ENCODE measurements at regions not wholly inside any gene's neighbourhood (a gene's known extent, or its start where the extent isn't known, plus 50 kb on each side); places are given as distances from the start of the nearest gene placed in this dataset.

DNA sequence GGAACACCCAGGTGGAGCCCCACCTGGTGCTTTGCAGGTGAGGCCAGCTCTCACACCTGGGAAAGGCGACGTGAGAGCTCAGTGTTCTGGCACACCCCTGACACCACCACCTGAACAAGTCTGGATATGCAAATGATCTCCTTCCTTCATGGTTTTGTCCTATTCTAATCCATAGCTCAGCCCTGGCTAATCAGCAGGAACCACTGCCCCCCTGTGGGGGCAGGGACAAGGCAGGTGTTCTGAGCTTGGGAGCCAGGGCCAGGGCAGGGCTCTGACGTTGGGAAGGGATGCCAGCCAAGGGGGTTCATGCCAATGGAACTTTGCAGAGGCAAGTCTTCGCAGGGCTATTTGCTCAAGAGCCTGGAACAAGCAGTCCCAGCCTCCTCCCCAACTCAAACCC lies 144.2 kb downstream of the TRIM29 start:
- no peak overlapping the region for H3K27ac ChIP-seq (ENCODE audit: low read depth, low read length)
- peaks cover 11% of the 10 kb centered on the region; the same call in 1 of the 2 replicates for H3K27me3 ChIP-seq (ENCODE audit: control insufficient read depth, low read length)
- no peaks in the 10 kb centered on the region for H3K9me3 ChIP-seq (ENCODE audit: control insufficient read depth, insufficient read depth, low read length)
- no peak overlapping the region for H3K4me2 ChIP-seq (ENCODE audit: low read length)
- H3K4me3 ChIP-seq (ENCODE audit: low read length): no peak overlapping the region
- TF ChIP-seq CTCF (IDR thresholded peaks at IDR 0.05; ENCODE audit: low read depth, low read length, poor library complexity, severe bottlenecking): no peak
- no peak for TF ChIP-seq EZH2phosphoT487 (IDR thresholded peaks at IDR 0.05; ENCODE audit: borderline replicate concordance, low read length)
- H3F3A ChIP-seq (ENCODE audit: control insufficient read depth, insufficient read depth): no peaks in the 10 kb centered on the region
- no peaks in the 10 kb centered on the region for H4K20me1 ChIP-seq (ENCODE audit: control insufficient read depth, insufficient read depth, low read depth, low read length)
- no peaks in the 10 kb centered on the region for H3K36me3 ChIP-seq (ENCODE audit: control insufficient read depth, low read length)
- no peaks in the 10 kb centered on the region for H3K4me1 ChIP-seq (ENCODE audit: control insufficient read depth, low read length)
- no peaks in the 10 kb centered on the region for H3K79me2 ChIP-seq (ENCODE audit: control insufficient read depth, low read length)
- no peaks in the 10 kb centered on the region for H3K9me2 ChIP-seq (replicated peaks; ENCODE audit: control insufficient read depth, low read length)

GRCh38 chr11:119992171-119993051 lies 145.5 kb downstream of the TRIM29 start:
- TF ChIP-seq EZH2phosphoT487 (IDR thresholded peaks at IDR 0.05; ENCODE audit: borderline replicate concordance, low read length) (no peak), CTCF (IDR thresholded peaks at IDR 0.05; ENCODE audit: low read depth, low read length, poor library complexity, severe bottlenecking) (no peak)
- H3K9me3 ChIP-seq (ENCODE audit: control insufficient read depth, insufficient read depth, low read length): no peaks in the 10 kb centered on the region
- H4K20me1 ChIP-seq (ENCODE audit: control insufficient read depth, insufficient read depth, low read depth, low read length): no peaks in the 10 kb centered on the region
- peaks cover 24% of the 10 kb centered on the region for H3K27me3 ChIP-seq (ENCODE audit: control insufficient read depth, low read length)
- H3K4me1 ChIP-seq (ENCODE audit: control insufficient read depth, low read length): no peaks in the 10 kb centered on the region
- no peaks in the 10 kb centered on the region for H3F3A ChIP-seq (ENCODE audit: control insufficient read depth, insufficient read depth)
- no peak overlapping the region for H3K4me3 ChIP-seq (ENCODE audit: low read length)
- H3K27ac ChIP-seq (ENCODE audit: low read depth, low read length): no peak overlapping the region
- H3K4me2 ChIP-seq (ENCODE audit: low read length): no peak overlapping the region
- no peaks in the 10 kb centered on the region for H3K36me3 ChIP-seq (ENCODE audit: control insufficient read depth, low read length)
- no peaks in the 10 kb centered on the region for H3K9me2 ChIP-seq (replicated peaks; ENCODE audit: control insufficient read depth, low read length)
- no peaks in the 10 kb centered on the region for H3K79me2 ChIP-seq (ENCODE audit: control insufficient read depth, low read length)

DNA sequence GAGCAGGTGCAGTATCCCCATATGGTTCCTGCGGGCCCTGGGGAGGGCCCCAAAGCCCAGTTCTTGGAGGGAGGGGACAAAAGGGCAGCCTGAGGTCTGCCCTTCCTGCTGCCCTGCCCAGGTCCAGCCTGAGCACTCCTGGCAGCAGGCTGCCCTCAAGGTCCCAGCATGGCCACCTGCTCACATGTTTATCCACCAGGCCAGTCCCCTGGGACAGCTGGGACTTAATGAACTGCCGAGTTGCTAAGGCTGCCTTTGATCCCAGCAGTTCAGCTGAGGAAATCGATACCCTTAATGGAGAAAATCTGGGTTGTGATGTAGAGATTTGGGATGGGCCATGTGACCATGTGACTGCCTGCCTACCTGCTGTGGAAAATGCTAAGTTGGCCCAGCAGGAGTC lies 146.2 kb downstream of the TRIM29 start:
- Histone ChIP-seq H3K36me3 (ENCODE audit: control insufficient read depth, low read length) (no peaks in the 10 kb centered on the region), H3F3A (ENCODE audit: control insufficient read depth, insufficient read depth) (no peaks in the 10 kb centered on the region), H4K20me1 (ENCODE audit: control insufficient read depth, insufficient read depth, low read depth, low read length) (no peaks in the 10 kb centered on the region), H3K4me1 (ENCODE audit: control insufficient read depth, low read length) (no peaks in the 10 kb centered on the region), H3K4me2 (ENCODE audit: low read length) (no peak overlapping the region), H3K4me3 (ENCODE audit: low read length) (no peak overlapping the region), H3K27ac (ENCODE audit: low read depth, low read length) (no peak overlapping the region), H3K27me3 (ENCODE audit: control insufficient read depth, low read length) (peaks cover 29% of the 10 kb centered on the region), H3K79me2 (ENCODE audit: control insufficient read depth, low read length) (no peaks in the 10 kb centered on the region), H3K9me2 (replicated peaks; ENCODE audit: control insufficient read depth, low read length) (no peaks in the 10 kb centered on the region), H3K9me3 (ENCODE audit: control insufficient read depth, insufficient read depth, low read length) (no peaks in the 10 kb centered on the region)
- TF ChIP-seq EZH2phosphoT487 (IDR thresholded peaks at IDR 0.05; ENCODE audit: borderline replicate concordance, low read length): no peak
- TF ChIP-seq CTCF (IDR thresholded peaks at IDR 0.05; ENCODE audit: low read depth, low read length, poor library complexity, severe bottlenecking): no peak
